Kidney epithelial cell (primary cell): ENCODE measurements at regions not wholly inside any gene's neighbourhood (a gene's known extent, or its start where the extent isn't known, plus 50 kb on each side); places are given as distances from the start of the nearest gene placed in this dataset.

Experiments used
- DNase-seq: peaks from one replicate; pipeline ENCODE4 v3.0.0-alpha.2; 2010; ENCODE audit warnings: low read depth
- H3K27me3 ChIP-seq: 2 replicates; pipeline ENCODE4 v1.6.0; 2011; ENCODE audit warnings: low read length; ENCODE audit not compliant: control insufficient read depth, insufficient read depth
- H3K36me3 ChIP-seq: 2 replicates; pipeline ENCODE4 v1.5.1; 2011; ENCODE audit warnings: low read length; ENCODE audit not compliant: control insufficient read depth, insufficient read depth
- H3K4me3 ChIP-seq: 2 replicates; pipeline ENCODE4 v1.5.1; 2011; ENCODE audit warnings: low read depth, mild to moderate bottlenecking, control low read depth, low read length
- TF ChIP-seq, protein P1 (sequence below): IDR thresholded peaks from 2 replicates; pipeline ENCODE4 v1.5.1; 2011; ENCODE audit warnings: mild to moderate bottlenecking, moderate library complexity, low read length, control low read depth, inconsistent platforms; ENCODE audit not compliant: insufficient read depth, poor library complexity, severe bottlenecking

GRCh38 chr6:148154668-148155067, 188.0 kb upstream of the SASH1 start:
- DNase-seq: no peak
- no peak overlapping the region for H3K4me3 ChIP-seq
- H3K36me3 ChIP-seq: no peaks in the 10 kb centered on the region
- TF ChIP-seq, protein P1, sequence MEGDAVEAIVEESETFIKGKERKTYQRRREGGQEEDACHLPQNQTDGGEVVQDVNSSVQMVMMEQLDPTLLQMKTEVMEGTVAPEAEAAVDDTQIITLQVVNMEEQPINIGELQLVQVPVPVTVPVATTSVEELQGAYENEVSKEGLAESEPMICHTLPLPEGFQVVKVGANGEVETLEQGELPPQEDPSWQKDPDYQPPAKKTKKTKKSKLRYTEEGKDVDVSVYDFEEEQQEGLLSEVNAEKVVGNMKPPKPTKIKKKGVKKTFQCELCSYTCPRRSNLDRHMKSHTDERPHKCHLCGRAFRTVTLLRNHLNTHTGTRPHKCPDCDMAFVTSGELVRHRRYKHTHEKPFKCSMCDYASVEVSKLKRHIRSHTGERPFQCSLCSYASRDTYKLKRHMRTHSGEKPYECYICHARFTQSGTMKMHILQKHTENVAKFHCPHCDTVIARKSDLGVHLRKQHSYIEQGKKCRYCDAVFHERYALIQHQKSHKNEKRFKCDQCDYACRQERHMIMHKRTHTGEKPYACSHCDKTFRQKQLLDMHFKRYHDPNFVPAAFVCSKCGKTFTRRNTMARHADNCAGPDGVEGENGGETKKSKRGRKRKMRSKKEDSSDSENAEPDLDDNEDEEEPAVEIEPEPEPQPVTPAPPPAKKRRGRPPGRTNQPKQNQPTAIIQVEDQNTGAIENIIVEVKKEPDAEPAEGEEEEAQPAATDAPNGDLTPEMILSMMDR: no peak
- no peaks in the 10 kb centered on the region for H3K27me3 ChIP-seq

DNA sequence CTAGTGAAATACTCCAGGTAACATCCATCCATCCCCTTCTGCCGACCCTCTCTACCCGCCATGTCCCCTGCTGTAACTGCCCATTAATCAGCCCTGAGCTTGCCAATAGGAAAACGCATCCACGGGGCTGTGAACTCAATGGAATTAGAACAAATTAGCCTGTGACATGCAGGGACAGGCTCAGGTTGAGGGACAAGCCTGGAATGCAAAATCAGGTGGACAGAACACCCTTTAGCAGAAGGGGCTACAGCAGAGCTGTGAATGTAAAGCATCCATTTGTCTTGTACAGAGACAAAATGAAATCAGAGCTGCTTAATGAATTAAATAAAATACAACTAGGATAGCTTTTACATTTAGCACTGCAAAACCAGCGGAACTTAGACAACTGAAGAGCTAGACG, 187.3 kb upstream of the SASH1 start:
- DNase-seq: no peak
- H3K27me3 ChIP-seq: no peaks in the 10 kb centered on the region
- TF ChIP-seq, protein P1: no peak
- H3K36me3 ChIP-seq: no peaks in the 10 kb centered on the region
- H3K4me3 ChIP-seq: no peak overlapping the region

- TF ChIP-seq, protein P1: no peak
- Histone ChIP-seq H3K4me3 (no peak overlapping the region), H3K27me3 (no peaks in the 10 kb centered on the region), H3K36me3 (no peaks in the 10 kb centered on the region)
- peak; percentile 31 for DNase-seq
Observed at GRCh38 chr6:148157841-148158240, 184.8 kb upstream of the SASH1 start.

DNA sequence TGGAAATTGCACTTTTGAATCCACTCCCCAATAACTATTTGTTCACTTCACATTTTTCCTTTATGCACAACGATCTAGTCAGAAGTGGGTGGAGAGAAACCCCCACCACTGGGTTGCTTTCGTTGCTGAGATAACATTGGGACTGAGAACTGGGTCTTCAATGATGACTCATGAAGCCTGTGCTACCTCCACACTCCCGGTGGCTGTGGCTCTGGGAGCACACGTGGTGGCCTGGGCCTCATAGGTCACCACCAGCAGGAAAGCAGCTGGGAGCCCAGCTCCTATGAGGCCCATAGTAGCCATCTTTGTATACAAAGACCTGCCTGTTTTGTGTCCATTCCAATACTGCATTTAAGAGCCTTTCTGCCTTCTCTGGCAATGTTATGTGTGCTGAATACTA, 178.0 kb upstream of the SASH1 start:
- no peak for DNase-seq
- TF ChIP-seq, protein P1: no peak
- Histone ChIP-seq H3K27me3 (no peaks in the 10 kb centered on the region), H3K4me3 (no peak overlapping the region), H3K36me3 (no peaks in the 10 kb centered on the region)

GRCh38 chr6:148166339-148166968, 176.2 kb upstream of the SASH1 start:
- peak; percentile 1 for DNase-seq
- TF ChIP-seq, protein P1: peak; percentile 52
- no peak overlapping the region for H3K4me3 ChIP-seq
- no peaks in the 10 kb centered on the region for H3K27me3 ChIP-seq
- no peaks in the 10 kb centered on the region for H3K36me3 ChIP-seq

DNA sequence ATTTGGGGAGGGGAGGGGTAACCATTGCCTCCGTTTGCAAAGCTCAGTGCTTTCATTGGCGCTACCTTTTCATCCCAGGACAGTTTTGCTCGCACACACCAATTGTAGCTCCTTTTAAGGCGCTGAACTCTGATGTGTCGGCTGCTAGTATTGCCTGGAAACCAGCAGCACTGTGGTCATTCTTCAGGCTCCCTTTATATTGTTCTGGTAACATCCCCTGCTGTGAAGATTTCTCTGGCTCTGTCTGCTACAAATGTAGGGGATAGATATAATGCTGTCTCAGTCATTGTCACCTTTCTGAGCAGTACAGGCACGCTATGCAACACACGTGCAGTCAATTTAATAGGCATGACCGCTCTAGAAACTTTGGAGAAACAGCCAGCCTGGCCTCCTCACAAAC, 172.9 kb upstream of the SASH1 start:
- H3K4me3 ChIP-seq: no peak overlapping the region
- TF ChIP-seq, protein P1: no peak
- no peaks in the 10 kb centered on the region for H3K36me3 ChIP-seq
- no peak for DNase-seq
- no peaks in the 10 kb centered on the region for H3K27me3 ChIP-seq
